SU-DHL-6 (cell line): ENCODE measurements at regions not wholly inside any gene's neighbourhood (a gene's known extent, or its start where the extent isn't known, plus 50 kb on each side); places are given as distances from the start of the nearest gene placed in this dataset.

Experiments
- H2AFZ ChIP-seq: fragments of 200-600 bp; sonication (generic); 2 replicates; pipeline ENCODE4 v1.6.1; 2014; ENCODE audit warnings: low read depth, mild to moderate bottlenecking, moderate library complexity, mixed read lengths, antibody characterized with exemption, low read length; ENCODE audit not compliant: severe bottlenecking
- H3F3A ChIP-seq: fragments of 200-600 bp; shearing (Covaris generic); 2 replicates; pipeline ENCODE4 v1.6.0; 2016; ENCODE audit warnings: antibody characterized with exemption, mild to moderate bottlenecking; ENCODE audit not compliant: insufficient read depth
- H3K27ac ChIP-seq: fragments of 200-600 bp; sonication (generic); 2 replicates; pipeline ENCODE4 v1.5.1; 2016; ENCODE audit warnings: low read depth, mild to moderate bottlenecking, low read length, moderate library complexity, mixed read lengths
- H3K27me3 ChIP-seq: fragments of 200-600 bp; sonication (generic), shearing (Covaris generic); 2 replicates; pipeline ENCODE4 v1.6.0; 2014; ENCODE audit warnings: mild to moderate bottlenecking, low read length
- H3K36me3 ChIP-seq: fragments of 200-600 bp; sonication (generic); 2 replicates; pipeline ENCODE4 v1.6.1; 2014; ENCODE audit warnings: mild to moderate bottlenecking, low read length, mixed read lengths
- H3K4me2 ChIP-seq: fragments of 300-600, 200-600 bp; shearing (Covaris generic), sonication (generic); 2 replicates; pipeline ENCODE4 v1.6.0; 2014; ENCODE audit warnings: low read length, low read depth, mild to moderate bottlenecking; ENCODE audit not compliant: poor library complexity, severe bottlenecking
- H3K4me3 ChIP-seq: fragments of 200-600 bp; sonication (generic); 2 replicates; pipeline ENCODE4 v1.5.1; 2014; ENCODE audit warnings: antibody characterized with exemption, low read length, mild to moderate bottlenecking, mixed read lengths; ENCODE audit not compliant: insufficient read depth, poor library complexity, severe bottlenecking
- H3K79me2 ChIP-seq: fragments of 200-600 bp; sonication (generic); 2 replicates; pipeline ENCODE4 v1.6.1; 2014; ENCODE audit warnings: mild to moderate bottlenecking, low read length, moderate library complexity; ENCODE audit not compliant: insufficient read depth
- H3K9ac ChIP-seq: fragments of 200-600 bp; sonication (generic); 2 replicates; pipeline ENCODE4 v1.7.0; 2014; ENCODE audit warnings: mild to moderate bottlenecking, low read length
- H3K9me2 ChIP-seq: fragments of 200-600 bp; sonication (generic); replicated peaks from 2 replicates; pipeline ENCODE4 v1.6.1; 2014; ENCODE audit warnings: low read length; ENCODE audit not compliant: insufficient read depth
- H3K9me3 ChIP-seq: fragments of 200-600 bp; sonication (generic); 2 replicates; pipeline ENCODE4 v1.6.1; 2014; ENCODE audit warnings: low read length, mixed read lengths; ENCODE audit not compliant: insufficient read depth
- H4K20me1 ChIP-seq: fragments of 200-600 bp; sonication (generic); 2 replicates; pipeline ENCODE4 v1.6.1; 2014; ENCODE audit warnings: low read depth, mild to moderate bottlenecking, antibody characterized with exemption, low read length, moderate library complexity, mixed read lengths
- EZH2phosphoT487 ChIP-seq: fragments of 200-600 bp; sonication (generic), shearing (Covaris generic); conservative IDR thresholded peaks from 2 replicates; pipeline ENCODE4 v1.6.1; 2018; ENCODE audit warnings: mild to moderate bottlenecking, antibody characterized with exemption, low read length, moderate library complexity, mixed read lengths
- TF ChIP-seq, protein P1 (sequence below): fragments of 200-600 bp; sonication (generic); IDR thresholded peaks from one replicate; pipeline ENCODE4 v1.5.1; 2017; ENCODE audit warnings: antibody characterized with exemption, mild to moderate bottlenecking, low read length, moderate library complexity; ENCODE audit not compliant: insufficient read depth, poor library complexity, severe bottlenecking

DNA sequence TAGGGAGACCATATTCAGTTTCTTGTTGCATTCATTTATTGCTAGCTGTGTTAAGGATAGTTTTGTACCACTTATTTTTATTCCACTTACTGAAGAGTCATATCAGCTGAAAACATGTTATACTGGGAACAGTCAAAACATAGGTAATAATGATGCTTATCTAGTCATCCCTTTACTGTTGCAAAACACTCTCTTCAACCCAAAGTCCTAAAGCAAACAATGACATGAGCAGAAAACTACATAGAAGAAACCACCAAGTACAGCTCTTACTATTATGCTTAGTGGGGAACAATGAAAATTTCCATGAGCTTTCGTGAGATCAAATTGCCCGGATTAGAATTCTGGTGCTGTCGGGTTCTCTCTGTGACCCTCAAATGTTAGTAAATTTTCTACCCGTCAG lies 681.4 kb downstream of the NR2F1-AS1 start:
- Histone ChIP-seq H3K9ac (no peak overlapping the region), H3K4me3 (no peak overlapping the region), H3F3A (no peaks in the 10 kb centered on the region), H3K36me3 (no peaks in the 10 kb centered on the region), H4K20me1 (0 out of 2 replicates have a peak, but pooled peaks cover 4% of the 10 kb centered on the region), H3K4me2 (no peak overlapping the region), H3K9me3 (no peaks in the 10 kb centered on the region), H3K79me2 (no peaks in the 10 kb centered on the region), H2AFZ (no peak overlapping the region), H3K27ac (no peak overlapping the region), H3K9me2 (no peaks in the 10 kb centered on the region), H3K27me3 (no peaks in the 10 kb centered on the region)
- no peak for TF ChIP-seq EZH2phosphoT487
- TF ChIP-seq, protein P1, sequence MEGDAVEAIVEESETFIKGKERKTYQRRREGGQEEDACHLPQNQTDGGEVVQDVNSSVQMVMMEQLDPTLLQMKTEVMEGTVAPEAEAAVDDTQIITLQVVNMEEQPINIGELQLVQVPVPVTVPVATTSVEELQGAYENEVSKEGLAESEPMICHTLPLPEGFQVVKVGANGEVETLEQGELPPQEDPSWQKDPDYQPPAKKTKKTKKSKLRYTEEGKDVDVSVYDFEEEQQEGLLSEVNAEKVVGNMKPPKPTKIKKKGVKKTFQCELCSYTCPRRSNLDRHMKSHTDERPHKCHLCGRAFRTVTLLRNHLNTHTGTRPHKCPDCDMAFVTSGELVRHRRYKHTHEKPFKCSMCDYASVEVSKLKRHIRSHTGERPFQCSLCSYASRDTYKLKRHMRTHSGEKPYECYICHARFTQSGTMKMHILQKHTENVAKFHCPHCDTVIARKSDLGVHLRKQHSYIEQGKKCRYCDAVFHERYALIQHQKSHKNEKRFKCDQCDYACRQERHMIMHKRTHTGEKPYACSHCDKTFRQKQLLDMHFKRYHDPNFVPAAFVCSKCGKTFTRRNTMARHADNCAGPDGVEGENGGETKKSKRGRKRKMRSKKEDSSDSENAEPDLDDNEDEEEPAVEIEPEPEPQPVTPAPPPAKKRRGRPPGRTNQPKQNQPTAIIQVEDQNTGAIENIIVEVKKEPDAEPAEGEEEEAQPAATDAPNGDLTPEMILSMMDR, result no peak

DNA sequence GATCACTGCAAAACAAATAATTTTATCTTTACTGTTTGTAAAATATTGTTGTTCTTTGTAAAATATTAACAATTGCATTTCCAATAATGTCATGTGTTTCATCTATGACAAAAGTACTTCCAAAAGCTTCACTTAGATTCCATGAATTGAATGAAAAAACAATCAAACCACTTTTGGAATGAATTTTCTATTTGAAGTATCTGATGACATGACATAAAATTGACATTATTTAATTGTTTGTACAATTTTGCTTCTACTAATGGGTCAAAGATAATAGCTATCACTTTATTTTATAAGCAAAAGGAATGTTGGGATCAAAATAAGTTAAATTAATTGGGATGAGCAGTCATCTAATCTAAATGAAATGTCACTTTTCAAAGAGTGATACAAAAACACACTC lies 684.3 kb downstream of the NR2F1-AS1 start:
- Histone ChIP-seq H3K27ac (no peak overlapping the region), H3K9me2 (no peaks in the 10 kb centered on the region), H3K79me2 (no peaks in the 10 kb centered on the region), H3K36me3 (no peaks in the 10 kb centered on the region), H3K4me2 (no peak overlapping the region), H4K20me1 (no peaks in the 10 kb centered on the region), H3K27me3 (no peaks in the 10 kb centered on the region), H3K9me3 (no peaks in the 10 kb centered on the region), H2AFZ (no peak overlapping the region), H3K9ac (no peak overlapping the region), H3K4me3 (no peak overlapping the region), H3F3A (no peaks in the 10 kb centered on the region)
- TF ChIP-seq, protein P1, result no peak
- no peak for TF ChIP-seq EZH2phosphoT487

DNA sequence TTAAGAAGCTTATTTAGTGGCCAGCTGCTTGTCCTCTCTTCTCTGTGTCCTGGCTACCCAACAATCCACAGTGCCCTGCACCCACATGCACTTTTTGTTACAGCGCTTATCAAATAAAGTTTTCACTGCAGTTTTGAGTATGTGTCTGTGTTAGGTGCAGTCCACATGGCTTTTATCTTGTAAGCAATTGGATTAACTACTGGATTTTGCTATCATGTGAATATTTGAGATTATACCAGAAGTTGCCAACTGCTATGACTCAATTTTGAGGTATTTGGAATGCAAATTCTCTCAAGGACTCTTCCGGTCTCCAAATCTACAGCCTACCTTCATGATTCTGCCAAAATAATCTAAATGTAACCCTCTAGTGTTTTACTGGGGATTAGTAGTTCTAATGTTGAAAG lies 690.2 kb downstream of the NR2F1-AS1 start:
- H3K4me3 ChIP-seq, result no peak overlapping the region
- no peak overlapping the region for H3K27ac ChIP-seq
- H3K9ac ChIP-seq, result no peak overlapping the region
- no peak overlapping the region for H3K4me2 ChIP-seq
- H3K79me2 ChIP-seq, result no peaks in the 10 kb centered on the region
- H3K36me3 ChIP-seq, result no peaks in the 10 kb centered on the region
- H4K20me1 ChIP-seq, result no peaks in the 10 kb centered on the region
- no peaks in the 10 kb centered on the region for H3F3A ChIP-seq
- no peak overlapping the region for H2AFZ ChIP-seq
- no peaks in the 10 kb centered on the region for H3K9me2 ChIP-seq
- H3K27me3 ChIP-seq, result no peaks in the 10 kb centered on the region
- no peak for TF ChIP-seq EZH2phosphoT487
- TF ChIP-seq, protein P1, result no peak
- no peaks in the 10 kb centered on the region for H3K9me3 ChIP-seq
